ENCODE measurements at regions not wholly inside any gene's neighbourhood (a gene's known extent, or its start where the extent isn't known, plus 50 kb on each side); places are given as distances from the start of the nearest gene placed in this dataset.

DNA sequence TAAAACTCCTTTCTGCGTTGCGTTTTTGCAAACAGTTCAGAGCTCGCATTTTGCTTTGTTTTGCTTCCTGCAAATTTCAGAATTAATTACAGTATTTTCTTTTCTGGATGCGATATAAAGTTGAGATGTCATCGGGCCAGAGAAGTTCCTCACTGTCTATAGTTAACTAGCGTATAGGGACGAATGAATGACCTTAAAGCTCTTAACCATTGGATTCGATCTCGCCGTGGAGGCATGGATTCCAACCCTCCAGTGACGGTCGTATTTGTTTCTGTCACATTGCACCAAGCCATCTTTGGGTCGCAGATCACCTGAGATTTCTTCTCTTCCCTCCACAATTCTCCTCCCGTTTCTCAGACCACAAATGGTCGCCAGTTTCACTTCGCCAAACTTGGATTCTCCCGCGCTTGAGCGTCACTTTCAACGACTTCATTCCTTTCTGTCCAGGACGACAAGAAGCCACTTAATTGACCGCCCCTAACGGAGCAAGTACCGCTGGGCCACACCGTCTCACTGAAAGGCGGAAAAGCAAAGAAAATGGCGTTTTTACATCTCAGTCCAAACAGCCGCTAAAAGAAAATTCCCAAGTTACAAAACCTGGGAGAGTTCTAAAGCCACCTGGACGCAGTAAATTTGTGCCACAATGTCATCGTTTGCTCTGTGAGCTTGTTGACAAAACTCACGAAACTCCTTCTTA, 85.3 kb upstream of the ZNF184 start:
- TF ChIP-seq, protein P1, sequence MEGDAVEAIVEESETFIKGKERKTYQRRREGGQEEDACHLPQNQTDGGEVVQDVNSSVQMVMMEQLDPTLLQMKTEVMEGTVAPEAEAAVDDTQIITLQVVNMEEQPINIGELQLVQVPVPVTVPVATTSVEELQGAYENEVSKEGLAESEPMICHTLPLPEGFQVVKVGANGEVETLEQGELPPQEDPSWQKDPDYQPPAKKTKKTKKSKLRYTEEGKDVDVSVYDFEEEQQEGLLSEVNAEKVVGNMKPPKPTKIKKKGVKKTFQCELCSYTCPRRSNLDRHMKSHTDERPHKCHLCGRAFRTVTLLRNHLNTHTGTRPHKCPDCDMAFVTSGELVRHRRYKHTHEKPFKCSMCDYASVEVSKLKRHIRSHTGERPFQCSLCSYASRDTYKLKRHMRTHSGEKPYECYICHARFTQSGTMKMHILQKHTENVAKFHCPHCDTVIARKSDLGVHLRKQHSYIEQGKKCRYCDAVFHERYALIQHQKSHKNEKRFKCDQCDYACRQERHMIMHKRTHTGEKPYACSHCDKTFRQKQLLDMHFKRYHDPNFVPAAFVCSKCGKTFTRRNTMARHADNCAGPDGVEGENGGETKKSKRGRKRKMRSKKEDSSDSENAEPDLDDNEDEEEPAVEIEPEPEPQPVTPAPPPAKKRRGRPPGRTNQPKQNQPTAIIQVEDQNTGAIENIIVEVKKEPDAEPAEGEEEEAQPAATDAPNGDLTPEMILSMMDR (IDR thresholded peaks at IDR 0.05; ENCODE audit: unreplicated experiment), result no peak
- H3K4me3 Mint-ChIP-seq (ENCODE audit: unreplicated experiment), result no peak overlapping the region
- H3K27ac Mint-ChIP-seq (ENCODE audit: low read depth, unreplicated experiment), result no peak overlapping the region
- no peaks in the 10 kb centered on the region for H3K27me3 Mint-ChIP-seq (ENCODE audit: insufficient read depth, unreplicated experiment)
- intact Hi-C loops (cut with micrococcal nuclease), result no loop called here
- no peaks in the 10 kb centered on the region for H3K4me1 Mint-ChIP-seq (ENCODE audit: insufficient read depth, unreplicated experiment)
- BruUV-seq (replicated peaks), result no TSS peak
- peaks cover 9% of the 10 kb centered on the region for H3K36me3 Mint-ChIP-seq (ENCODE audit: insufficient read depth, unreplicated experiment)
- DNase-seq (ENCODE audit: unreplicated experiment), result no peak
- CTCF ChIA-PET, result interaction anchor here (0.6 to 2.1 kb wide), 3 partner anchors 10 to 86 kb away, joined by 3 to 7 read pairs (median 3); no protein-coding TSS in a partner anchor
- no peaks in the 10 kb centered on the region for H3K9me3 Mint-ChIP-seq (ENCODE audit: unreplicated experiment)
- POLR2A ChIA-PET, result interaction anchor here (1.0 kb wide), 1 partner anchor 13 kb away, joined by 3 read pairs; no protein-coding TSS in a partner anchor

DNA sequence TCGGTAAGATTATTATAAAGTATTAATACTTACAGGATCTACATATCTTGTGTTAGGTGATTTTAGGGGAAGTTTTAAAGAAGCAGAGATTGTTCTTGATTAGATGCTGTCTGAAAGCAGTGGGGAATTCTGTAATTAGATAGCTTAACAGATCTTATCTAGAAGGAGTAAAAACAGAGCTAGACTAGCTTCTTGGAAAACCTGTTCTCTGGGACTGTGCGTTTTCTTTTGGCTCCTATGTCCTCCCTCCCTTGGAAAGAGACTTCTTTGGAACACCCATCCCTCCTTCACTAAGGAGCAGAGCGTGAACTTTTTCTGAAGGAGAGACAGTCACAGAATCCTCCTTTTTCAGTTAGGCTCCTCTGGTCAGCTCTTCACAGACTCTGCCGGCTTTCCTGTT, 83.5 kb upstream of the ZNF184 start:
- Mint-ChIP-seq H3K36me3 (ENCODE audit: insufficient read depth, unreplicated experiment) (peaks cover 11% of the 10 kb centered on the region), H3K27ac (ENCODE audit: low read depth, unreplicated experiment) (no peak overlapping the region), H3K27me3 (ENCODE audit: insufficient read depth, unreplicated experiment) (no peaks in the 10 kb centered on the region), H3K4me1 (ENCODE audit: insufficient read depth, unreplicated experiment) (no peaks in the 10 kb centered on the region), H3K9me3 (ENCODE audit: unreplicated experiment) (no peaks in the 10 kb centered on the region), H3K4me3 (ENCODE audit: unreplicated experiment) (no peak overlapping the region)
- no TSS peak for BruUV-seq (replicated peaks)
- ChIA-PET CTCF (interaction anchor here (0.9 kb wide), 1 partner anchor 216 kb away, joined by 3 read pairs; no protein-coding TSS in a partner anchor), POLR2A (interaction anchor here (0.6 to 1.2 kb wide), 2 partner anchors 42 to 55 kb away, joined by 3 read pairs; no protein-coding TSS in a partner anchor)
- DNase-seq (ENCODE audit: unreplicated experiment), result no peak
- intact Hi-C loops (cut with micrococcal nuclease), result no loop called here
- TF ChIP-seq, protein P1 (IDR thresholded peaks at IDR 0.05; ENCODE audit: unreplicated experiment), result no peak

DNA sequence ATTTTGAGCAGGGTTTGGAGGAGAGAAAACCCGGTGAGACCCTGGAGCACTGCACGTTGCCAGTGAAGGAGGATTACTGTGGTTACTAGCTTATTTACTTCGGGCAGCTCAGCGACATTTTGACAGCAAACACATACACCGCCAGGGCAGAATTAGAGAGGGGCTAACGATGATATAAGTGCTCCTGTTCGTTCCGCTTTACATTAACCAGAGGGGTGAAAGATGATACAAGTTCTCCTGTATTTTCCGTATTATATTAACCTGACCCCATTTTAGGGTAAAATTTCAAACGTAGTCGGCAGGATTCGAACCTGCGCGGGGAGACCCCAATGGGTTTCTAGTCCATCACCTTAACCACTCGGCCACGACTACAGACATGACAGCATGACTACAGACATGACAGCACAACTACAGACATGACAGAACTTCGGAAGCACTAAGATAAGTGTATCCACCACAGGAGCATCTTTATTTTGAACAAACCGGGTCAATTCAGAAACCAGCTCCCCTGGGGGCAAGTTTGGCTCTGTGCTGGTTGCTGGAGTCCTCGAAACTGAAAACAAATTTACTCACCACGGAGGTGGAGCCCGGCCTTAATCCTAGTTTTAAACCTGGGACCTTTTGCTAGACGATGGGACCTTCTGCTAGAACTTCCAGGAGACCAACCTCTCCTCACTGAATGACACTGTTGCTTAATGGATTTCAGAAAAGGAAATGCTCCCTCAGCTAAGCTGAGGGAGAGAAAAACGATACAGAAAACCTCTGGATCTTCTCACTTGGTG, 80.4 kb upstream of the ZNF184 start:
- ChIA-PET POLR2A (interaction anchor here (0.6 to 2.6 kb wide), 9 partner anchors 34 to 272 kb away, joined by 3 to 11 read pairs (median 5); a partner anchor contains a TSS), CTCF (interaction anchor here (0.6 kb wide), 2 partner anchors 340 to 366 kb away, joined by 3 to 4 read pairs; no protein-coding TSS in a partner anchor)
- H3K9me3 Mint-ChIP-seq (ENCODE audit: unreplicated experiment), result no peaks in the 10 kb centered on the region
- TF ChIP-seq, protein P1 (IDR thresholded peaks at IDR 0.05; ENCODE audit: unreplicated experiment), result no peak
- H3K4me1 Mint-ChIP-seq (ENCODE audit: insufficient read depth, unreplicated experiment), result no peaks in the 10 kb centered on the region
- BruUV-seq (replicated peaks), result TSS peak; percentile 90
- peak overlapping the region; percentile 40 for H3K27ac Mint-ChIP-seq (ENCODE audit: low read depth, unreplicated experiment)
- peak overlapping the region; percentile 74 for H3K4me3 Mint-ChIP-seq (ENCODE audit: unreplicated experiment)
- intact Hi-C loops (cut with micrococcal nuclease), result no loop called here
- H3K36me3 Mint-ChIP-seq (ENCODE audit: insufficient read depth, unreplicated experiment), result peaks cover 11% of the 10 kb centered on the region
- peak; percentile 75 for DNase-seq (ENCODE audit: unreplicated experiment)
- H3K27me3 Mint-ChIP-seq (ENCODE audit: insufficient read depth, unreplicated experiment), result no peaks in the 10 kb centered on the region

DNA sequence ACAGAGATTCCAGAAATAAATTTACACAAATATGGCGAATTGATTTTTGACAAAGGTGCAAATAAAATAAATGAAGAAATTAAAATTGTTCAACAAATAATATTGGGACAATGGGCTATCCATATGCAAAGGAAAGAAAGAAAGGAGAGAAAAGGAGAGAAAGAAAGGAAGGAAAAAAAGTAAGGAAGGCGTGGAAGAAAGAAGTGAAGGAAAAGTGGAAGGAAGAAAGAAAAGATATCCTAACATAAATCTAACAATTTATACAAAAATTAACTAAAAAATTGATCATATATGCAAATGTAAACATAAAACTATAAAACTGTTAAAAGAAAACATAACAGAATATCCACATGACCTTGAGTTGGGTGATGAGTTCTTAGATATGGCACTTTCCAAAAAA, 78.7 kb upstream of the ZNF184 start:
- Mint-ChIP-seq H3K9me3 (ENCODE audit: unreplicated experiment) (no peaks in the 10 kb centered on the region), H3K4me1 (ENCODE audit: insufficient read depth, unreplicated experiment) (peaks cover 9% of the 10 kb centered on the region), H3K27me3 (ENCODE audit: insufficient read depth, unreplicated experiment) (no peaks in the 10 kb centered on the region), H3K27ac (ENCODE audit: low read depth, unreplicated experiment) (no peak overlapping the region), H3K36me3 (ENCODE audit: insufficient read depth, unreplicated experiment) (peaks cover 11% of the 10 kb centered on the region), H3K4me3 (ENCODE audit: unreplicated experiment) (peak overlapping the region; percentile 74)
- no peak for DNase-seq (ENCODE audit: unreplicated experiment)
- ChIA-PET POLR2A (interaction anchor here (0.7 kb wide), 1 partner anchor 404 kb away, joined by 3 read pairs; a partner anchor contains a TSS), CTCF (no interaction called here)
- BruUV-seq (replicated peaks), result no TSS peak
- TF ChIP-seq, protein P1 (IDR thresholded peaks at IDR 0.05; ENCODE audit: unreplicated experiment), result no peak
- intact Hi-C loops (cut with micrococcal nuclease), result no loop called here

All from MCF 10A (cell line).